ENCODE measurements at regions not wholly inside any gene's neighbourhood (a gene's known extent, or its start where the extent isn't known, plus 50 kb on each side); places are given as distances from the start of the nearest gene placed in this dataset.
"Not testable (repeated sequence)": the region's sequence is repeated elsewhere in the genome, so short reads cannot be mapped to it uniquely, and the experiment has no call there.

DNA sequence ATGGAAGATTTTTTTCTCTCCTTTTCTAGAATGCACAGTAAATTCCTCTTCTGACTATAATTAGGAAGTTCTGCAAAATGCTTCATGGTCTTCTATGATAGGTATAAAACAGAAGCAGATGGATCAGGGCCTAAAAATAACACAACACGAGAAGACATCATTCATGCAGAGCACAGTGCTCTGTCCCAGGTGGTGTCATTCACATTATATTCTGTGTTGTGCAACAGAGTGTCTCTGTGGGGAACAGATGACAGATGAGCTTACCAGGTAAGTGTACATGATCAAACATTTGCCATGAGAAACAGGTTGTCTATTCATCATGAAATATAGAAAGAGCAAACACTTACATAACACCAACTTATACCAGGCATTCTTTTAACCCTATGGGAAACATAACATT lies 288.3 kb downstream of the KCTD12 start:
- Mint-ChIP-seq H3K4me3 (ENCODE audit: low read depth) (no peak overlapping the region), H3K36me3 (ENCODE audit: low read depth) (no peaks in the 10 kb centered on the region), H3K27me3 (ENCODE audit: low read depth) (no peaks in the 10 kb centered on the region), H3K27ac (no peak overlapping the region), H3K4me1 (ENCODE audit: low read depth) (no peaks in the 10 kb centered on the region), H3K9me3 (no peaks in the 10 kb centered on the region)
- intact Hi-C loops (cut with micrococcal nuclease): no loop called here
- no peak for DNase-seq (ENCODE audit: low spot score)

DNA sequence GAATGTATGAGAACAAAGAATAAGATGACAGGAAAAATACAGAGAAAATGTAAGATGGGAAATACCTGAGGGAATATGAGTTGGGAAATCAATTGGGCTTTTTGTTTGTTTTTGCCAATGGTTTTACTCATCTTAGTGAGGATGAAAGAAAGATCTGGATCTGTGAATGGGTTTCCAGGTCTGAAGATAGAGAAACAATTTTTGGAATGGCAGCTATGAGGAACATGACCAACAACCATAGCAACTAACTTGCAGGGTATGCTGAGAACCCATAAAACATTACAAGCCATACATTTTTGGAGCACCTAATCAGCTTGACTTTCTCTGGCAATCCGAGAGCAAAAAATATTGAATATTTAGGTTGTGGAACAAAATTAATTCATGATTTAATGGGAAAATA lies 290.0 kb downstream of the KCTD12 start:
- H3K27me3 Mint-ChIP-seq (ENCODE audit: low read depth): no peaks in the 10 kb centered on the region
- no peaks in the 10 kb centered on the region for H3K4me1 Mint-ChIP-seq (ENCODE audit: low read depth)
- no peak overlapping the region for H3K4me3 Mint-ChIP-seq (ENCODE audit: low read depth)
- no peaks in the 10 kb centered on the region for H3K9me3 Mint-ChIP-seq
- no peaks in the 10 kb centered on the region for H3K36me3 Mint-ChIP-seq (ENCODE audit: low read depth)
- intact Hi-C loops (cut with micrococcal nuclease): no loop called here
- no peak for DNase-seq (ENCODE audit: low spot score)
- no peak overlapping the region for H3K27ac Mint-ChIP-seq

DNA sequence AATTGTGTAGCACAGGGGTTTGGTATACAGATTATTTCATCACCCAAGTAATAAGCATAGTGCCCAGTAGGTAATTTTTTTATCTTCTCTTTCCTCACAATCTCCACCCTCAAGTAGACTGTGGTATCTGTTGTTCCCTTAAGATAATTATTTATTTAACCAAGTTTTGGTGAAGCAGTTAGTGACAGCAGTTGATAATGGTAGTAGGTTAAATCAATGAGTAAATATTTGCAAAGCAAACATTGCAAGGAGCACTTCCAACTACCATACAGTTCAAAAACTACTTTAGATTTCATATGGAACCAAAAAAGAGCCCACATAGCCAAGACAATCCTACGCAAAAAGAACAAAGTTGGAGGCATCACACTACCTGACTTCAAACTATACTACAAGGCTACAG lies 291.8 kb downstream of the KCTD12 start:
- Mint-ChIP-seq H3K9me3 (no peaks in the 10 kb centered on the region), H3K36me3 (ENCODE audit: low read depth) (no peaks in the 10 kb centered on the region), H3K4me3 (ENCODE audit: low read depth) (no peak overlapping the region), H3K27ac (no peak overlapping the region), H3K27me3 (ENCODE audit: low read depth) (no peaks in the 10 kb centered on the region), H3K4me1 (ENCODE audit: low read depth) (no peaks in the 10 kb centered on the region)
- intact Hi-C loops (cut with micrococcal nuclease): no loop called here
- DNase-seq (ENCODE audit: low spot score): no peak

DNA sequence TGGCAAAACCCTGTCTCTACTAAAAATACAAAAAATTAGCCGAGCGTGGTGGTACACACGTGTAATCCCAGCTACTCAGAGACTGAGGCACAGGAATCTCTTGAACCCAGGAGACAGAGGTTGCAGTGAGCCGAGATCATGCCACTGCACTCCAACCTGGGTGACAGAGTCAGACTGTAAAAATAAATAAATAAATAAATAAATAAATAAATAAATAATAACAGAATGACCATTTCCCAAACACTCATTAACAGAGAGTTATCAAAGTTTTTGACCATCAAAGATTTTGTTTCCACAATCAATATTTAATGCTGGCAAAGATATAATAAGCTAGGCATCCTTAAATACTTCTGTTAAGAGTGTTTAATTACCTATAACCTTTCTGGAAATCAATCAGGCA lies 299.4 kb downstream of the KCTD12 start:
- Mint-ChIP-seq H3K27ac (no peak overlapping the region), H3K9me3 (no peaks in the 10 kb centered on the region), H3K4me3 (ENCODE audit: low read depth) (no peak overlapping the region), H3K36me3 (ENCODE audit: low read depth) (no peaks in the 10 kb centered on the region), H3K27me3 (ENCODE audit: low read depth) (no peaks in the 10 kb centered on the region), H3K4me1 (ENCODE audit: low read depth) (no peaks in the 10 kb centered on the region)
- no peak for DNase-seq (ENCODE audit: low spot score)
- intact Hi-C loops (cut with micrococcal nuclease): no loop called here

DNA sequence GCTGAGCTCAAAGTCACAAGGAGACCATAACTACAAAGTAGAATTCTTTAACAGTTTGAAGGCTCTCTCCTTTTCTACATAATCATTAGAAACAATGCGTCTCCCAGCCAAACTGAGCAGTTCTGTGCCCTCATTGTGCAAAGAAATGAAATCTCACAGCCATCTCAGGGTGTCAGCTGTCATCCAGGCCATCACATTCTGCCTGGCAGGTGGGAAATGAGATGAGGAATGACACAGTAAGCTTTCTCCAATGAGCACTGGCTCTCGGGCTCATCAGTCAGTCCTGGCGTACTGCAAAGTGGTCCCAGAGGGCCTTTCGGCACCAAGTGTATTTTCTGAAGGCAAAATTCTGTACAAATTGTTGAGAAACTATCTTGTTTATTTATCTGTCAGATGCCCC lies 306.5 kb downstream of the KCTD12 start:
- no peaks in the 10 kb centered on the region for H3K4me1 Mint-ChIP-seq (ENCODE audit: low read depth)
- intact Hi-C loops (cut with micrococcal nuclease): no loop called here

DNA sequence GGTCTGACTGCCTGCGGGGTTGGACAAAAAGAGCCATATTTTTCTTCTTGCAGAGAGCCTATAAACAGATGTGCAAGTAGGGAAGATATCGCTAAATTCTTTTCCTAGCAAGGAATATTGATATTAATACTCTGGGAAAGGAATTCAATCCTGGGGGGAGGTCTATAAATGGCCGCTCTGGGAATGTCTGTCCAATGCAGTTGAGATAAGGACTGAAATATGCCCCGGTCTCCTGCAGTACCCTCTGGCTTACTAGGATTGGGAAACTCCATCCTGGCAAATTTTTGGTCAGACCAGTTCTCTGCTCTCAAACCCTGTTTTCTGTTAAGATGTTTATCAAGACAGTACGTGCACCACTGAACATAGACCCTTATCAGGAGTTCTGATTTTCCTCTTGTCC lies 310.6 kb downstream of the KCTD12 start:
- H3K9me3 Mint-ChIP-seq; intact Hi-C loops (cut with micrococcal nuclease); H3K4me3 Mint-ChIP-seq (ENCODE audit: low read depth); H3K27me3 Mint-ChIP-seq (ENCODE audit: low read depth); DNase-seq (ENCODE audit: low spot score); H3K36me3 Mint-ChIP-seq (ENCODE audit: low read depth); H3K27ac Mint-ChIP-seq; H3K4me1 Mint-ChIP-seq (ENCODE audit: low read depth): not testable (repeated sequence)

More for the DNA sequence above, 306.5 kb downstream of the KCTD12 start:
- H3K27ac Mint-ChIP-seq: no peak overlapping the region
- H3K27me3 Mint-ChIP-seq (ENCODE audit: low read depth): no peaks in the 10 kb centered on the region
- no peak for DNase-seq (ENCODE audit: low spot score)
- peaks cover 9% of the 10 kb centered on the region for H3K9me3 Mint-ChIP-seq
- no peak overlapping the region for H3K4me3 Mint-ChIP-seq (ENCODE audit: low read depth)
- no peaks in the 10 kb centered on the region for H3K36me3 Mint-ChIP-seq (ENCODE audit: low read depth)

DNA sequence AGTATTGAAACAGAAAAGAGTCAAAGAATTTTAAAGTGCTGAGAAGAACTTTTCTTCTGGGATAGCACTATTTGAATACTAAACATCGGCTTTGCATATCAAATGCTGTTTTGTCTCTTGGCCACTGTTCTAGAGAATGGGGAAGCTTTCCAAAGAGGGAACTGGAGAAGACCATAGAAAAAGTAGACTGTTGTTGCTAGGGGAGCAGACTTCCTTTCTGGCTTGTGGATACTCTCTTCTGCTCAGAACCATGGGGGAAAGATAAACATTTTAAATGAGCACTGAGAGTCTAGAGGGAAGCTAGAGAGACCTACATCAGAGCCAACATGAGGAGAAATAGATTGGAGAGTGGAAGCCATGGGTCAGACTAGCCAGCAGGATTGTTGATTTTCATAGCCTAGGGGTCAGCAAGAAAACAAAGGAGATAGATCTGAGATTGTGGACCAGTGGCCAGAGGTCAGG lies 315.7 kb downstream of the KCTD12 start:
- H3K4me3 Mint-ChIP-seq (ENCODE audit: low read depth): no peak overlapping the region
- intact Hi-C loops (cut with micrococcal nuclease): no loop called here
- no peaks in the 10 kb centered on the region for H3K27me3 Mint-ChIP-seq (ENCODE audit: low read depth)
- H3K9me3 Mint-ChIP-seq: no peaks in the 10 kb centered on the region
- no peaks in the 10 kb centered on the region for H3K36me3 Mint-ChIP-seq (ENCODE audit: low read depth)
- no peak overlapping the region for H3K27ac Mint-ChIP-seq
- no peak for DNase-seq (ENCODE audit: low spot score)
- no peaks in the 10 kb centered on the region for H3K4me1 Mint-ChIP-seq (ENCODE audit: low read depth)

DNA sequence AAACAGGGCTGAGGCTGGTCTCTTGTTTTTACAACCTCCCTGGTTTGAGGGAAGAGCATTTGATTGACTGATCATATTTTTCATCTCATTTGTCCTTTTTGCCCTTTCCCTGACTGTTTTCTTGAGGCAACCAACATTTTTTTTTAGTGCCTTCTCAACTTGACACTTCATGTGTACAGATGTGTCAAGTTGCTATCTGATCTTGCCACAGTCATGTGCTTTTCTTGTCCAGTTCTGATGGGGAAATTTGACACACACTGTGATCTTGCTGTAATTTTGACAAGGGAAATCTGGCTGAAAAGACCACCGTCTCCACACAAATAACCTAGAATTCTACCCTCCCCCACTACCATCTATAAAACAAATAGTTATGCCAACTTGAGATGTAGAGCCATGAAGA lies 329.6 kb downstream of the KCTD12 start:
- Mint-ChIP-seq H3K27ac (no peak overlapping the region), H3K27me3 (ENCODE audit: low read depth) (no peaks in the 10 kb centered on the region), H3K4me1 (ENCODE audit: low read depth) (no peaks in the 10 kb centered on the region), H3K9me3 (no peaks in the 10 kb centered on the region), H3K36me3 (ENCODE audit: low read depth) (no peaks in the 10 kb centered on the region), H3K4me3 (ENCODE audit: low read depth) (no peak overlapping the region)
- intact Hi-C loops (cut with micrococcal nuclease): no loop called here
- no peak for DNase-seq (ENCODE audit: low spot score)

DNA sequence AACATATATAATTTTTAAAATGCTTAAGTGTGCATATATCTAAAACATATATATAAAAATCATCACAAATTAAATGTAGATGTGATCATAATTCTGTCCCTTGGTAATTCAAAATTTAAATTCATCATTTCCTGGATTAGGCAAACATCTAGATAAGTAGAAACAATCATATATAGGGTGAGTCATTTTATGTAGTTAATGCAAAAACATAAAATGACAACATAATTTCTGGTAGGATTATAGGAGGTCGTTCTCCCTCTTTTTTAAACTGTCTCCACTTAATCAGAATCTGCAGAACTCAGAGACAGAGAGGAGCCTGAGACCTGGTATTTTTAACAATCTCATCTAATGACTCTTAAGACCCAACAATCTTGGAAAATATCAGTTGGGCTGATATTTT lies 333.4 kb downstream of the KCTD12 start:
- H3K27me3 Mint-ChIP-seq (ENCODE audit: low read depth): no peaks in the 10 kb centered on the region
- no peak overlapping the region for H3K4me3 Mint-ChIP-seq (ENCODE audit: low read depth)
- intact Hi-C loops (cut with micrococcal nuclease): no loop called here
- H3K4me1 Mint-ChIP-seq (ENCODE audit: low read depth): no peaks in the 10 kb centered on the region
- DNase-seq (ENCODE audit: low spot score): no peak
- H3K27ac Mint-ChIP-seq: no peak overlapping the region
- no peaks in the 10 kb centered on the region for H3K36me3 Mint-ChIP-seq (ENCODE audit: low read depth)
- no peaks in the 10 kb centered on the region for H3K9me3 Mint-ChIP-seq

DNA sequence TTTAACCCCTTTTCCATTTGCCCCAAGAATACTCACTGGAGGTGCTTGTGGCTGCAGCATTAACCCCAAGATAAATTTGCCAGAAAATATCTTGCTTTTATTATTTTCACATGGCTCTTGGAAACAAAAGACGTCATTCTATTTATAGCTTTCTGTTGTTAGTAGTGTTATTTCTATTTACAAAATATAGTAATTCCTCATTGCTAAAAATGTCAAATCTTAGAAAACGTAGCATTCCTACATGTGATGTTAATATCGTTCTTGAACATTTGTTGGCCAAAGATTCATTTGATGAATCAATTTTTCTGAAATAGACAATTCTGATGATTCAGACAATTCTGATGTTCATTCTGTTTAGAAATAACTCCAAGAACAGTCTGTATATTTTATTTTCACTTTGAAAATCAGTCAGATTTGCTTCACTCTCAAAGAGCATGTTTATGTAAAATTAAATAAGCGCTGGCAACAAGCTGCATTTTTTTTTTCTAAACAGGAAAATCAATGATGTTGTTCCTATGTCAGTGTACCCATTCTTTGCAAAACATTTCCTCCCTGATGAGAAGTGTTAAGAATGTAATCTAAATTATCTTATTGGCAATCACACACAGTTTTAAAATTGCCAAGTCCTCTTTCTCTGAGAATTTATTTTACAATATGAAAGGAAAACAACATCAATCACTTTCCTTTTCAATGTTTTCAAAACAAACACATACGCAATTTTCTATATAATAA lies 334.0 kb downstream of the KCTD12 start:
- Mint-ChIP-seq H3K4me3 (ENCODE audit: low read depth) (no peak overlapping the region), H3K36me3 (ENCODE audit: low read depth) (no peaks in the 10 kb centered on the region), H3K27me3 (ENCODE audit: low read depth) (no peaks in the 10 kb centered on the region), H3K27ac (no peak overlapping the region), H3K4me1 (ENCODE audit: low read depth) (no peaks in the 10 kb centered on the region), H3K9me3 (no peaks in the 10 kb centered on the region)
- intact Hi-C loops (cut with micrococcal nuclease): no loop called here
- no peak for DNase-seq (ENCODE audit: low spot score)

DNA sequence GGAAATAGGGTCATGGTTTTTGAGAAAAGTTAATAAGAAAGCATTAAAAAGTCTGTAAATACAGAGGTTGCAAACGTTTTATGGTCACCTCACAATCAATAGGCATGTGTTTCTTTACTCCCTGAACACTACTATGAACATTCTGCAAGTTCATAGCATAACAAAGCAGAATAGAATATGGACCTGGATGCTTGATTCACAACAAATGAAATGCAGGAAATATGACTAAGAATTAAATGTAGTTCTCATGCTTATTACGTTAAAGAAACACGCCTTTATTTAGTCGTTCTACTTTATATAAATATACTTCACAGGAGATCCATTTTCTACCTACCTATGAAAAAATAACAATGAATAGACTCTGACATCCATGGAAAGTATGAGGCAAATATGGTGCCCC lies 344.0 kb downstream of the KCTD12 start:
- Mint-ChIP-seq H3K9me3 (no peaks in the 10 kb centered on the region), H3K27me3 (ENCODE audit: low read depth) (no peaks in the 10 kb centered on the region), H3K4me3 (ENCODE audit: low read depth) (no peak overlapping the region), H3K27ac (no peak overlapping the region), H3K36me3 (ENCODE audit: low read depth) (no peaks in the 10 kb centered on the region), H3K4me1 (ENCODE audit: low read depth) (no peaks in the 10 kb centered on the region)
- no peak for DNase-seq (ENCODE audit: low spot score)
- intact Hi-C loops (cut with micrococcal nuclease): no loop called here

DNA sequence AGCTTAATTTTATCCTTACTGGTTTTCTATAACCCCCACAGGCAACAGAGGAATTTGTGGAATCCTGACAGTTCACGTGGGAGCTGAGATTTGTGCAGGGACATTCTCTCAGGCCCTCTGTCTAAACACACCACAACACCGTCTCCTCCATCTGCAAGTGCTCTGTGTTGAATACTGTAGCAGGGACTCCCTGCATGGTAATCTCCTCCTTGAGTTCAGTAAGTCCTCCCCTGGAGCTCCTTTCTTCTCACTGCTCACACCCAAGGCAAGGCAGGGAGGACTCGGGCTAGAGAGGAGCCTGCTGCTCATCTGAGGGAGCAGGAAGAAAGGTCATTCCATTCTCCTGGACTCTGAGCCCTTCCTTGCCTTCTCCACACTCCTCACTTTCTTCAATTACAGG lies 348.2 kb downstream of the KCTD12 start:
- no peaks in the 10 kb centered on the region for H3K4me1 Mint-ChIP-seq (ENCODE audit: low read depth)
- no peaks in the 10 kb centered on the region for H3K27me3 Mint-ChIP-seq (ENCODE audit: low read depth)

DNA sequence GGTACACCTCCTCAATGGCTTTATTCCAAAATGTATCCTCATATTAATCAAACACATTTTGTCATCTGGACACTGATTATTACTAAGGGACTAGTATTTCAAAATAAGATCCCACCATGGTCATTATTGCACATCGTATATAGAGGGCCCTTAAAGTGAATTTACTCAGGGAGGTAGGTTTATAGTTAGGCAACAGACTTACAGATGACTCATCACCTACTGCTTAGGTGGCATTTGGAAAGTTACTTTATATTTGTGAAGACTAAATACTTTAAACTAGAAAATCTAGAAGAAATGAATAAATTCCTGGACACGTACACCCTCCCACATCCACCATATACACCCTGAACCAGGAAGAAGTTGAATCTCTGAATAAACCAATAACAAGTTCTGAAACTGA lies 353.0 kb downstream of the KCTD12 start:
- Mint-ChIP-seq H3K4me3 (ENCODE audit: low read depth) (no peak overlapping the region), H3K27me3 (ENCODE audit: low read depth) (no peaks in the 10 kb centered on the region), H3K9me3 (no peaks in the 10 kb centered on the region), H3K27ac (no peak overlapping the region), H3K4me1 (ENCODE audit: low read depth) (no peaks in the 10 kb centered on the region), H3K36me3 (ENCODE audit: low read depth) (no peaks in the 10 kb centered on the region)
- intact Hi-C loops (cut with micrococcal nuclease): no loop called here
- no peak for DNase-seq (ENCODE audit: low spot score)

More for the DNA sequence above, 348.2 kb downstream of the KCTD12 start:
- Mint-ChIP-seq H3K36me3 (ENCODE audit: low read depth) (no peaks in the 10 kb centered on the region), H3K27ac (no peak overlapping the region), H3K9me3 (no peaks in the 10 kb centered on the region), H3K4me3 (ENCODE audit: low read depth) (no peak overlapping the region)
- no peak for DNase-seq (ENCODE audit: low spot score)
- intact Hi-C loops (cut with micrococcal nuclease): no loop called here

DNA sequence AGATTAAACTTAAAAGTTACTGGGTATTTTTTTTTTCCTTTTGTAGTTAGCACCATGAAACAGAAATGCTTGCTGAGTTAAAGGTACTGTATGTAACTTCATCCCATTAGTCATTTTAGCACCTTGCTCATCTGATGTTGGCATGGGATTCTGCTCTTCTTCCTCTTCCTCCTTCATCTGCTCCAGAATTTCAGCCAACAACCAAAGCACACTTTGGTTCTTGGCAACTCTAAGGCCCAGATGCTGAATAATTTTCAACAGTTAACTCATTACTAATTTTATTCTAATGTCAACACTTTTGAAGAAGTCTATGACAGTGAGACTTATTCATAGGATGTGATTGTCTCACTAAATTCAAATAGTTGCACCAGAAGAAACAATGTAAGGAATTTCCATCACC lies 359.2 kb downstream of the KCTD12 start:
- Mint-ChIP-seq H3K4me3 (ENCODE audit: low read depth) (no peak overlapping the region), H3K27me3 (ENCODE audit: low read depth) (no peaks in the 10 kb centered on the region), H3K4me1 (ENCODE audit: low read depth) (no peaks in the 10 kb centered on the region), H3K9me3 (no peaks in the 10 kb centered on the region), H3K36me3 (ENCODE audit: low read depth) (no peaks in the 10 kb centered on the region), H3K27ac (no peak overlapping the region)
- intact Hi-C loops (cut with micrococcal nuclease): no loop called here
- DNase-seq (ENCODE audit: low spot score): no peak

Data from activated T-helper 2 cell treated with anti-CD3 and anti-CD28 coated beads, Interferon-gamma antibody, Interleukin-2, Interleukin-4, amounts not matched to agents 10 μg/mL and 5 μg/mL and 100 μg/mL, durations not matched to agents 14 hours and 24 hours and 36 hours (primary cell).